ENCODE measurements at regions not wholly inside any gene's neighbourhood (a gene's known extent, or its start where the extent isn't known, plus 50 kb on each side); places are given as distances from the start of the nearest gene placed in this dataset.

DNA sequence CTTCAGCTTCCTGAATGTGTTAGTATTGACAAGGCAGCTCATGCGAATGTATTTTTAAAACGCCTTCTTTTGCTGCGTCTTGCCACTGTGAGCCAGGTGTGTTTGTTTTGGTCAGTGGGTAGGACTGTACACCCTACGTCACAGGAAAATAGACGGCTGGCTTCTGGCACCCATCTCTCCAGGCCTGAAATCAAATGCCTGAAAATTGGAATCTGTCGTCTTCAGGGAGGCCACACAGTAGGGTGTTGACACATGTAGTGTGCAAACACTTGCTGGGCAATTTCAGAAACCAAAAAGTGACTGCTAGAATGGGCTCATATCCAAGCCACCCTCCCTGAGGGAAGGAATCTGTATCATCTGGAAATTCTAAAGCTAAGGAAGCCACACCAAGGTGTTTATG, 209.3 kb downstream of the TTC8 start:
- no peak for TF ChIP-seq CTCF (IDR thresholded peaks at IDR 0.05 in 8 of 11, conservative IDR thresholded peaks at IDR 0.05 in 3 of 11)
- TF ChIP-seq POLR2A (IDR thresholded peaks at IDR 0.05), result no peak
- no peak for TF ChIP-seq POLR2AphosphoS5 (IDR thresholded peaks at IDR 0.05)
